SK-N-MC (cell line): ENCODE measurements at regions not wholly inside any gene's neighbourhood (a gene's known extent, or its start where the extent isn't known, plus 50 kb on each side); places are given as distances from the start of the nearest gene placed in this dataset.

Source experiments
- EZH2 ChIP-seq: fragments of 200-600 bp; sonication (generic); IDR thresholded peaks from one replicate; pipeline ENCODE4 v1.6.1; 2017; ENCODE audit warnings: antibody characterized with exemption
- FOXP2 ChIP-seq: optimal IDR thresholded peaks from 2 replicates; pipeline ENCODE3; 2011; ENCODE audit warnings: mild to moderate bottlenecking, moderate library complexity; ENCODE audit not compliant: insufficient read depth; ENCODE audit errors: extremely low read length, control extremely low read depth

- TF ChIP-seq EZH2, result no peak
- TF ChIP-seq FOXP2, result no peak
These were observed 63.9 kb upstream of the ASAP2 start for GRCh38 chr2:9142551-9143263.
